DOHH2 (cell line): ENCODE measurements at regions not wholly inside any gene's neighbourhood (a gene's known extent, or its start where the extent isn't known, plus 50 kb on each side); places are given as distances from the start of the nearest gene placed in this dataset.

Experiments
- EZH2phosphoT487 ChIP-seq: fragments of 200-600 bp; sonication (generic); IDR thresholded peaks from 2 replicates; pipeline ENCODE4 v1.6.1; 2017; ENCODE audit warnings: borderline replicate concordance, mild to moderate bottlenecking, antibody characterized with exemption, low read length, moderate library complexity, mixed read lengths
- TF ChIP-seq, protein P1 (sequence below): fragments of 200-600 bp; sonication (generic); IDR thresholded peaks from one replicate; pipeline ENCODE4 v1.5.1; 2014; ENCODE audit warnings: antibody characterized with exemption, mild to moderate bottlenecking, low read depth, low read length; ENCODE audit not compliant: poor library complexity, severe bottlenecking

DNA sequence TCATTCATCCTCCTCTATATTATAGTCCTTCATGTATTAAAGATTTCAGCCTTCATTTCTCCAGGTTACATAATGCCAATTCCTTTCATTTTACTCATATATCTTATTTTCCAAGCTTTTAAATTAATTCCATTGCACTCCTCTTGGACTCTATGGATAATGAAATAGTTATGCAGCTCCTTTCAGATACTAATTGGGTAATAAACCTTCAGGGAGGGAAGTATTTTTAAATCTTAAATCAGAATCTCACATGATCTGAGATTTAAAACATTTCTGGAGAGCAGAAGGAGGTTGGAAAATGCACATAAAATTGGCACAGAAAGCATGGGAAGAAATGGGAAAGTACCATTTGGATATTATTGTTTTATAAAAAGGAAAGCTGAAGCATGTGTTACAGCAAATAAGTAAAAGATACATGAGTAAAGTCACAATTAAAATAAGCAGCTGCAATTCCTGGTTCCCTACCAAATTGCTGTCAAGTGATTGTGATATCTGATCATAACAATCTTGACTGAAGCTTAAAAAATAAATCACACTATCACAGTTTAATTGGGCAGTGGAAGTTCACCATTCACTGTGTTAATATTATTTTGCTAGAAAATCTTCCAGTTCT lies 257.9 kb upstream of the NREP start:
- TF ChIP-seq, protein P1, sequence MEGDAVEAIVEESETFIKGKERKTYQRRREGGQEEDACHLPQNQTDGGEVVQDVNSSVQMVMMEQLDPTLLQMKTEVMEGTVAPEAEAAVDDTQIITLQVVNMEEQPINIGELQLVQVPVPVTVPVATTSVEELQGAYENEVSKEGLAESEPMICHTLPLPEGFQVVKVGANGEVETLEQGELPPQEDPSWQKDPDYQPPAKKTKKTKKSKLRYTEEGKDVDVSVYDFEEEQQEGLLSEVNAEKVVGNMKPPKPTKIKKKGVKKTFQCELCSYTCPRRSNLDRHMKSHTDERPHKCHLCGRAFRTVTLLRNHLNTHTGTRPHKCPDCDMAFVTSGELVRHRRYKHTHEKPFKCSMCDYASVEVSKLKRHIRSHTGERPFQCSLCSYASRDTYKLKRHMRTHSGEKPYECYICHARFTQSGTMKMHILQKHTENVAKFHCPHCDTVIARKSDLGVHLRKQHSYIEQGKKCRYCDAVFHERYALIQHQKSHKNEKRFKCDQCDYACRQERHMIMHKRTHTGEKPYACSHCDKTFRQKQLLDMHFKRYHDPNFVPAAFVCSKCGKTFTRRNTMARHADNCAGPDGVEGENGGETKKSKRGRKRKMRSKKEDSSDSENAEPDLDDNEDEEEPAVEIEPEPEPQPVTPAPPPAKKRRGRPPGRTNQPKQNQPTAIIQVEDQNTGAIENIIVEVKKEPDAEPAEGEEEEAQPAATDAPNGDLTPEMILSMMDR = no peak
- no peak for TF ChIP-seq EZH2phosphoT487
